ENCODE measurements at regions not wholly inside any gene's neighbourhood (a gene's known extent, or its start where the extent isn't known, plus 50 kb on each side); places are given as distances from the start of the nearest gene placed in this dataset.

DNA sequence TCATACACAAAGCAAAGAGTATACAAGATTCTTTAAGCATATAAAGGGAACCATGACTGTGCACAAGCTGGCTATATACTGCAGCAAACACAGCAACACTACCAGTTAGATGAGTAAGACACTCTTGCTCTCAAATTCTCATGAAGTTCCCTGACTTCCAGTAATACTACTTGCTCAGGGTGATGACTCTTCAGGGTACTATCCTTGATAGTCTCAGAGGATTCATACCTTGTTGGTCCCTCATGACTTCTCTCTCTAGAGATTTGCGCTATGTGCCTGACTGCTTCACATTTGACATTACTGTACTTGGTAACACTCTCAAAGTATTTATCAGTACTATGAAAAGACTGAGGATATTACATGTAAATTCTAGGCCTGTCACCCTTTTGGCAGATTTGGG lies 159.8 kb upstream of the ZRANB2 start:
- Histone ChIP-seq H3K36me3 (replicated peaks in 1 of 2; ENCODE audit: control insufficient read depth in 1 of 2, insufficient read depth in 2 of 2, low read length in 1 of 2) (no peaks in the 10 kb centered on the region), H2AFZ (ENCODE audit: low read depth) (no peak overlapping the region), H3K27ac (ENCODE audit: low read depth in 2 of 2, low read length in 1 of 2) (no peak overlapping the region), H3K79me2 (ENCODE audit: insufficient read depth) (no peaks in the 10 kb centered on the region), H3K4me2 (no peak overlapping the region), H3K27me3 (ENCODE audit: insufficient read depth) (no peaks in the 10 kb centered on the region), H3K4me3 (ENCODE audit: low read depth in 2 of 2, low read length in 1 of 2) (no peak overlapping the region), H3K9ac (no peak overlapping the region), H4K20me1 (ENCODE audit: insufficient read depth) (no peaks in the 10 kb centered on the region), H3K4me1 (ENCODE audit: control insufficient read depth in 1 of 2, insufficient read depth in 2 of 2, low read depth in 1 of 2, low read length in 1 of 2) (no peaks in the 10 kb centered on the region), H3K9me3 (no peaks in the 10 kb centered on the region), H3F3A (replicated peaks; ENCODE audit: insufficient read depth) (no peaks in the 10 kb centered on the region), H3K9me2 (no peaks in the 10 kb centered on the region)
- ChIA-PET CTCF (interaction anchor here (1.0 kb wide), 1 partner anchor 337 kb away, joined by 3 read pairs; no protein-coding TSS in a partner anchor), POLR2A (no interaction called here)
- WGBS (ENCODE audit: low lambda C conversion rate) = 84% methylated on average over 1 of the region's 1 CpG
- TF ChIP-seq, protein P1, sequence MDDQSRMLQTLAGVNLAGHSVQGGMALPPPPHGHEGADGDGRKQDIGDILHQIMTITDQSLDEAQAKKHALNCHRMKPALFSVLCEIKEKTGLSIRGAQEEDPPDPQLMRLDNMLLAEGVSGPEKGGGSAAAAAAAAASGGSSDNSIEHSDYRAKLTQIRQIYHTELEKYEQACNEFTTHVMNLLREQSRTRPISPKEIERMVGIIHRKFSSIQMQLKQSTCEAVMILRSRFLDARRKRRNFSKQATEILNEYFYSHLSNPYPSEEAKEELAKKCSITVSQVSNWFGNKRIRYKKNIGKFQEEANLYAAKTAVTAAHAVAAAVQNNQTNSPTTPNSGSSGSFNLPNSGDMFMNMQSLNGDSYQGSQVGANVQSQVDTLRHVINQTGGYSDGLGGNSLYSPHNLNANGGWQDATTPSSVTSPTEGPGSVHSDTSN (IDR thresholded peaks at IDR 0.05) = no peak
- TF ChIP-seq FOXJ3 (CRISPR knock-in tag; IDR thresholded peaks at IDR 0.05) (no peak), NRF1 (IDR thresholded peaks at IDR 0.05; ENCODE audit: low read depth, low read length) (no peak), CHD2 (IDR thresholded peaks at IDR 0.05; ENCODE audit: low read length, partially characterized antibody) (no peak), MEF2A (IDR thresholded peaks at IDR 0.05; ENCODE audit: borderline replicate concordance, low read depth) (no peak), JUND (IDR thresholded peaks at IDR 0.05) (no peak), GATA2 (CRISPR knock-in tag; IDR thresholded peaks at IDR 0.05) (no peak), TCF12 (IDR thresholded peaks at IDR 0.05) (no peak), TAF1 (IDR thresholded peaks at IDR 0.05; ENCODE audit: borderline replicate concordance, low read depth, low read length) (no peak), POLR2AphosphoS5 (IDR thresholded peaks at IDR 0.05; ENCODE audit: low read depth, low read length) (no peak), FOXM1 (IDR thresholded peaks at IDR 0.05; ENCODE audit: low read depth) (no peak), SIN3A (IDR thresholded peaks at IDR 0.05; ENCODE audit: borderline replicate concordance, low read depth, low read length) (no peak), YY1 (IDR thresholded peaks at IDR 0.05; ENCODE audit: low read depth) (no peak), RFX5 (IDR thresholded peaks at IDR 0.05; ENCODE audit: low read length) (no peak), SMC3 (IDR thresholded peaks at IDR 0.05; ENCODE audit: low read depth, low read length) (no peak)
- TF ChIP-seq, protein P2, sequence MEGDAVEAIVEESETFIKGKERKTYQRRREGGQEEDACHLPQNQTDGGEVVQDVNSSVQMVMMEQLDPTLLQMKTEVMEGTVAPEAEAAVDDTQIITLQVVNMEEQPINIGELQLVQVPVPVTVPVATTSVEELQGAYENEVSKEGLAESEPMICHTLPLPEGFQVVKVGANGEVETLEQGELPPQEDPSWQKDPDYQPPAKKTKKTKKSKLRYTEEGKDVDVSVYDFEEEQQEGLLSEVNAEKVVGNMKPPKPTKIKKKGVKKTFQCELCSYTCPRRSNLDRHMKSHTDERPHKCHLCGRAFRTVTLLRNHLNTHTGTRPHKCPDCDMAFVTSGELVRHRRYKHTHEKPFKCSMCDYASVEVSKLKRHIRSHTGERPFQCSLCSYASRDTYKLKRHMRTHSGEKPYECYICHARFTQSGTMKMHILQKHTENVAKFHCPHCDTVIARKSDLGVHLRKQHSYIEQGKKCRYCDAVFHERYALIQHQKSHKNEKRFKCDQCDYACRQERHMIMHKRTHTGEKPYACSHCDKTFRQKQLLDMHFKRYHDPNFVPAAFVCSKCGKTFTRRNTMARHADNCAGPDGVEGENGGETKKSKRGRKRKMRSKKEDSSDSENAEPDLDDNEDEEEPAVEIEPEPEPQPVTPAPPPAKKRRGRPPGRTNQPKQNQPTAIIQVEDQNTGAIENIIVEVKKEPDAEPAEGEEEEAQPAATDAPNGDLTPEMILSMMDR (IDR thresholded peaks at IDR 0.05) = no peak
- TF ChIP-seq, protein P3, sequence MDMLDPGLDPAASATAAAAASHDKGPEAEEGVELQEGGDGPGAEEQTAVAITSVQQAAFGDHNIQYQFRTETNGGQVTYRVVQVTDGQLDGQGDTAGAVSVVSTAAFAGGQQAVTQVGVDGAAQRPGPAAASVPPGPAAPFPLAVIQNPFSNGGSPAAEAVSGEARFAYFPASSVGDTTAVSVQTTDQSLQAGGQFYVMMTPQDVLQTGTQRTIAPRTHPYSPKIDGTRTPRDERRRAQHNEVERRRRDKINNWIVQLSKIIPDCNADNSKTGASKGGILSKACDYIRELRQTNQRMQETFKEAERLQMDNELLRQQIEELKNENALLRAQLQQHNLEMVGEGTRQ (IDR thresholded peaks at IDR 0.05; ENCODE audit: borderline replicate concordance, low read depth, low read length) = no peak
- TF ChIP-seq, protein P4, sequence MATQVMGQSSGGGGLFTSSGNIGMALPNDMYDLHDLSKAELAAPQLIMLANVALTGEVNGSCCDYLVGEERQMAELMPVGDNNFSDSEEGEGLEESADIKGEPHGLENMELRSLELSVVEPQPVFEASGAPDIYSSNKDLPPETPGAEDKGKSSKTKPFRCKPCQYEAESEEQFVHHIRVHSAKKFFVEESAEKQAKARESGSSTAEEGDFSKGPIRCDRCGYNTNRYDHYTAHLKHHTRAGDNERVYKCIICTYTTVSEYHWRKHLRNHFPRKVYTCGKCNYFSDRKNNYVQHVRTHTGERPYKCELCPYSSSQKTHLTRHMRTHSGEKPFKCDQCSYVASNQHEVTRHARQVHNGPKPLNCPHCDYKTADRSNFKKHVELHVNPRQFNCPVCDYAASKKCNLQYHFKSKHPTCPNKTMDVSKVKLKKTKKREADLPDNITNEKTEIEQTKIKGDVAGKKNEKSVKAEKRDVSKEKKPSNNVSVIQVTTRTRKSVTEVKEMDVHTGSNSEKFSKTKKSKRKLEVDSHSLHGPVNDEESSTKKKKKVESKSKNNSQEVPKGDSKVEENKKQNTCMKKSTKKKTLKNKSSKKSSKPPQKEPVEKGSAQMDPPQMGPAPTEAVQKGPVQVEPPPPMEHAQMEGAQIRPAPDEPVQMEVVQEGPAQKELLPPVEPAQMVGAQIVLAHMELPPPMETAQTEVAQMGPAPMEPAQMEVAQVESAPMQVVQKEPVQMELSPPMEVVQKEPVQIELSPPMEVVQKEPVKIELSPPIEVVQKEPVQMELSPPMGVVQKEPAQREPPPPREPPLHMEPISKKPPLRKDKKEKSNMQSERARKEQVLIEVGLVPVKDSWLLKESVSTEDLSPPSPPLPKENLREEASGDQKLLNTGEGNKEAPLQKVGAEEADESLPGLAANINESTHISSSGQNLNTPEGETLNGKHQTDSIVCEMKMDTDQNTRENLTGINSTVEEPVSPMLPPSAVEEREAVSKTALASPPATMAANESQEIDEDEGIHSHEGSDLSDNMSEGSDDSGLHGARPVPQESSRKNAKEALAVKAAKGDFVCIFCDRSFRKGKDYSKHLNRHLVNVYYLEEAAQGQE (IDR thresholded peaks at IDR 0.05; ENCODE audit: low read depth, low read length) = no peak
- no peak for DNase-seq
